ENCODE measurements at regions not wholly inside any gene's neighbourhood (a gene's known extent, or its start where the extent isn't known, plus 50 kb on each side); places are given as distances from the start of the nearest gene placed in this dataset.

DNA sequence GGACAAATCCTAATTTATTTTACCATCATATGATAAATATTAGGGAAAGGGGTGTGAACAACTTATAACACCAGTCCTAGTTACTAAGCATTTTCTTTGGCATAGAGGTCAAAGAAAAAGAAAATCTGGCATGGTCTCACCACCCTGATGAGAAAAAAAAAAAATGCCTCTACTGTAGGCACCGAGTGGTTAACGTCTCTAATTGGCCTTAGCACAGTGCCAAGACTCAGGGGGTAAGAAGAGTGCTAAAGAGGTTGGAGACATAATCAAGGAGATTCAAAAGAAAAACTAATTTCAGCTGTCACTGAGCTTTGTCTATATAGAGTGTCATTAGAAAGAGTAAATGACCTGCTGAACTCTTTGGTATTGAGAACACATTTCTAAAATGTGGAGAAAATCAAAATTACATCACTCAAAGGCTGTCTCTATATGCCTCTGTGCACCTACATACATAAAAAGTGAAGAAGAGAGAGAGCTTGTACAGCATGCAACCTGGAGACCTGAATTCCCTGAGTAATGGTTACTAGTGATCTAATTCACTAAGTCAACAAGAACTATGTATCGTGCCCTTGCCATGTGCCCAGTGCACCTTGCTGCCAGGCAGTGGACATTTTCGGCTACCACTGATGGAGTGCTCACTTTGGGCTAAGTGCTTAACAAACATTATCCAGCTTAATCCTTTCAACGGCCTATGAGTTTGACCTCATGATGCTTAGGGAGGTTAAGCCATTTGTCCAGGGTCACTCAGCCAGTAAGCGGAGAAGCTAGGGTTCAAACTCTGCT is 113.8 kb upstream of the G2E3 start:
- TF ChIP-seq, protein P1, sequence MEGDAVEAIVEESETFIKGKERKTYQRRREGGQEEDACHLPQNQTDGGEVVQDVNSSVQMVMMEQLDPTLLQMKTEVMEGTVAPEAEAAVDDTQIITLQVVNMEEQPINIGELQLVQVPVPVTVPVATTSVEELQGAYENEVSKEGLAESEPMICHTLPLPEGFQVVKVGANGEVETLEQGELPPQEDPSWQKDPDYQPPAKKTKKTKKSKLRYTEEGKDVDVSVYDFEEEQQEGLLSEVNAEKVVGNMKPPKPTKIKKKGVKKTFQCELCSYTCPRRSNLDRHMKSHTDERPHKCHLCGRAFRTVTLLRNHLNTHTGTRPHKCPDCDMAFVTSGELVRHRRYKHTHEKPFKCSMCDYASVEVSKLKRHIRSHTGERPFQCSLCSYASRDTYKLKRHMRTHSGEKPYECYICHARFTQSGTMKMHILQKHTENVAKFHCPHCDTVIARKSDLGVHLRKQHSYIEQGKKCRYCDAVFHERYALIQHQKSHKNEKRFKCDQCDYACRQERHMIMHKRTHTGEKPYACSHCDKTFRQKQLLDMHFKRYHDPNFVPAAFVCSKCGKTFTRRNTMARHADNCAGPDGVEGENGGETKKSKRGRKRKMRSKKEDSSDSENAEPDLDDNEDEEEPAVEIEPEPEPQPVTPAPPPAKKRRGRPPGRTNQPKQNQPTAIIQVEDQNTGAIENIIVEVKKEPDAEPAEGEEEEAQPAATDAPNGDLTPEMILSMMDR (IDR thresholded peaks at IDR 0.05) = no peak
- TF ChIP-seq POLR2A (IDR thresholded peaks at IDR 0.05) = no peak
